ENCODE measurements at regions not wholly inside any gene's neighbourhood (a gene's known extent, or its start where the extent isn't known, plus 50 kb on each side); places are given as distances from the start of the nearest gene placed in this dataset.

DNA sequence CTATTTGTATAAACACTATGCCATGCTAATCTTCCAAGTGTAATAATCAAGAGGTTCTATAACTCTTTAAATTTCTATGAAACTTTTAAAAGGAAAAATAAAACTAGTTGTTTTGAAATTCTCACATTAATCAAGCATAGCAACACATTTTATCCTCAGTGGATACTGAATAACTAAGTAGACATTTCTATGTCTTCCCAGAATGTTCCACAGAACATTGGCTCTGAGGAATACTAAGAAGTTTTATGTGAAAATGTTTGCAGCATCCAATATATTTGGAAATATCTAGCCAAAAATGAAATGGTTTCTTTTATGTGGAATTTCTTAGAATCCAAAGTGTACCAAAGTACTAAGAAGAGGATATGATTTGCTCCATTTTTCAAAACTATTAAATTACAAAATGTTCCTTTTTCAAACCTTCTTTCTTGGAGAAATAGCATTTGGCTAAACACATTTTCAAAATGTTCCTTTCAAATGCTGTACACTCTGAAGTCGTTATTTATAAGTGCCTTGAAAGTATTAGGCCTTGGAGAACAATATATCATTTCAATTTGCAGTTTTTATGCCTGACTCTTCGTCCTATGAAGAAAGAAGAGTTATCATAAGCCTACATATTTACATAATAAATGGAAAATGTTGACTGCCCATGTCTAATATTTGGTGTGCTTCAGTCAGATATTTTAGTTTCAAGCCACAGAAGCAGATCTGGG lies 175.6 kb upstream of the COX7C start:
- no peaks in the 10 kb centered on the region for H3K9me3 ChIP-seq (ENCODE audit: insufficient read depth, low read depth)
- no TSS peak for BruUV-seq (replicated peaks)
- no peaks in the 10 kb centered on the region for H3K36me3 ChIP-seq (ENCODE audit: low read depth)
- intact Hi-C loops (cut with micrococcal nuclease; ENCODE audit: unreplicated experiment) = no loop called here
- H3K4me1 ChIP-seq (replicated peaks; ENCODE audit: insufficient read depth) = no peaks in the 10 kb centered on the region
- no peaks in the 10 kb centered on the region for H3F3A ChIP-seq (ENCODE audit: insufficient read depth, low read depth)
- TF ChIP-seq, protein P1, sequence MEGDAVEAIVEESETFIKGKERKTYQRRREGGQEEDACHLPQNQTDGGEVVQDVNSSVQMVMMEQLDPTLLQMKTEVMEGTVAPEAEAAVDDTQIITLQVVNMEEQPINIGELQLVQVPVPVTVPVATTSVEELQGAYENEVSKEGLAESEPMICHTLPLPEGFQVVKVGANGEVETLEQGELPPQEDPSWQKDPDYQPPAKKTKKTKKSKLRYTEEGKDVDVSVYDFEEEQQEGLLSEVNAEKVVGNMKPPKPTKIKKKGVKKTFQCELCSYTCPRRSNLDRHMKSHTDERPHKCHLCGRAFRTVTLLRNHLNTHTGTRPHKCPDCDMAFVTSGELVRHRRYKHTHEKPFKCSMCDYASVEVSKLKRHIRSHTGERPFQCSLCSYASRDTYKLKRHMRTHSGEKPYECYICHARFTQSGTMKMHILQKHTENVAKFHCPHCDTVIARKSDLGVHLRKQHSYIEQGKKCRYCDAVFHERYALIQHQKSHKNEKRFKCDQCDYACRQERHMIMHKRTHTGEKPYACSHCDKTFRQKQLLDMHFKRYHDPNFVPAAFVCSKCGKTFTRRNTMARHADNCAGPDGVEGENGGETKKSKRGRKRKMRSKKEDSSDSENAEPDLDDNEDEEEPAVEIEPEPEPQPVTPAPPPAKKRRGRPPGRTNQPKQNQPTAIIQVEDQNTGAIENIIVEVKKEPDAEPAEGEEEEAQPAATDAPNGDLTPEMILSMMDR (conservative IDR thresholded peaks at IDR 0.05) = no peak
- TF ChIP-seq EZH2 (IDR thresholded peaks at IDR 0.05; ENCODE audit: low read depth) = no peak
- no peaks in the 10 kb centered on the region for H3K27me3 ChIP-seq (ENCODE audit: insufficient read depth, low read depth)
- H3K4me2 ChIP-seq = no peak overlapping the region
- no peaks in the 10 kb centered on the region for H4K20me1 ChIP-seq (ENCODE audit: insufficient read depth)
- no peak overlapping the region for H3K4me3 ChIP-seq
- H3K9me2 ChIP-seq (ENCODE audit: insufficient read depth) = no peaks in the 10 kb centered on the region; the same call in 1 of the 2 replicates
- H3K27ac ChIP-seq = no peak overlapping the region
- ChIA-PET CTCF (no interaction called here), POLR2A (ENCODE audit: unreplicated experiment) (no interaction called here)
- no peak for DNase-seq
- no peaks in the 10 kb centered on the region for H3K79me2 ChIP-seq (ENCODE audit: low read depth)
- no peak overlapping the region for H2AFZ ChIP-seq

DNA sequence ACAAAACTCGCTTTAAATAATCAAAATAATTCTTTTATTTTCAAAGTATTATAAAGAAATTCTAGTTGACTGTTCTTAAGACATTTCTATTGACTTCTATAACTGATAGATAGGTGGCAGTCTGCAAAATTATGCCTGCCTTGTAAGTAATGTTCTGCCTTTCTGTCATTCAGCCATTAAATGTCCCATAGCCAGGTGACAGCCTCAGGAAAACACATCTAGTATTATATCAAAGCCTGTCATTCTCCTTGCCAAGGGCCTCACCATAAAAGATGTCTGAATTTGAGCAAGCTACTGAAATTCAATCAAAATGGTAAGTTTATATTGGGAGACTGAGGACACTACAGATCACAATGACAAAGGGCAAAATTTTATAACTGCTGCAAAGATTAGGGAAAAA lies 170.4 kb upstream of the COX7C start:
- intact Hi-C loops (cut with micrococcal nuclease; ENCODE audit: unreplicated experiment) = no loop called here
- no peaks in the 10 kb centered on the region for H4K20me1 ChIP-seq (ENCODE audit: insufficient read depth)
- no peaks in the 10 kb centered on the region for H3F3A ChIP-seq (ENCODE audit: insufficient read depth, low read depth)
- no TSS peak for BruUV-seq (replicated peaks)
- no peaks in the 10 kb centered on the region; the same call in 1 of the 2 replicates for H3K9me2 ChIP-seq (ENCODE audit: insufficient read depth)
- no peak overlapping the region for H2AFZ ChIP-seq
- ChIA-PET CTCF (no interaction called here), POLR2A (ENCODE audit: unreplicated experiment) (no interaction called here)
- H3K4me2 ChIP-seq = no peak overlapping the region
- TF ChIP-seq, protein P1 (conservative IDR thresholded peaks at IDR 0.05) = no peak
- TF ChIP-seq EZH2 (IDR thresholded peaks at IDR 0.05; ENCODE audit: low read depth) = no peak
- H3K4me3 ChIP-seq = no peak overlapping the region
- no peaks in the 10 kb centered on the region for H3K4me1 ChIP-seq (replicated peaks; ENCODE audit: insufficient read depth)
- H3K79me2 ChIP-seq (ENCODE audit: low read depth) = no peaks in the 10 kb centered on the region
- H3K9me3 ChIP-seq (ENCODE audit: insufficient read depth, low read depth) = no peaks in the 10 kb centered on the region
- no peaks in the 10 kb centered on the region for H3K27me3 ChIP-seq (ENCODE audit: insufficient read depth, low read depth)
- DNase-seq = no peak
- no peak overlapping the region for H3K27ac ChIP-seq
- no peaks in the 10 kb centered on the region for H3K36me3 ChIP-seq (ENCODE audit: low read depth)

DNA sequence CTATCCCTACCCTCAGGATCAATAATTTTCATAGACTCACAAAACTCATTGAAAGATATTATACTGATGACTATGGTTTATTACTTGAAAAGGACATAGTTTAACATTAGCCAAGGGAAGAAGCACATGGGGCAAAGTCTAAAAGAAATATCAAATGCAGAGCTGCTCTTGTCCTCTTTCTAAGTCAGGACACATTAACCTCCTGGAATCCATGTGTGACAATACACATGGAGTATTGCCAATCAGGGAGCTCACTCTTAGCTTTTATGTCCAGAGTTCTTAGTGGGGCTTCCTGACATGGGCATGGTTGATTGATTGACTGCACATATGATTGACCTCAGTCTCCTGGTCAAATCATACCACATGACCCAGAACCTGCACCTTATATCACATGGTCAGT lies 165.5 kb upstream of the COX7C start:
- DNase-seq = no peak
- no peaks in the 10 kb centered on the region for H3K4me1 ChIP-seq (replicated peaks; ENCODE audit: insufficient read depth)
- ChIA-PET CTCF (no interaction called here), POLR2A (ENCODE audit: unreplicated experiment) (no interaction called here)
- no peaks in the 10 kb centered on the region for H3K27me3 ChIP-seq (ENCODE audit: insufficient read depth, low read depth)
- no peak overlapping the region for H3K4me2 ChIP-seq
- TF ChIP-seq, protein P1 (conservative IDR thresholded peaks at IDR 0.05) = no peak
- TF ChIP-seq EZH2 (IDR thresholded peaks at IDR 0.05; ENCODE audit: low read depth) = no peak
- no peaks in the 10 kb centered on the region for H3K36me3 ChIP-seq (ENCODE audit: low read depth)
- no peaks in the 10 kb centered on the region for H3K9me3 ChIP-seq (ENCODE audit: insufficient read depth, low read depth)
- BruUV-seq (replicated peaks) = no TSS peak
- no peak overlapping the region for H2AFZ ChIP-seq
- H3K4me3 ChIP-seq = no peak overlapping the region
- intact Hi-C loops (cut with micrococcal nuclease; ENCODE audit: unreplicated experiment) = no loop called here
- H3K79me2 ChIP-seq (ENCODE audit: low read depth) = no peaks in the 10 kb centered on the region
- H3K9me2 ChIP-seq (ENCODE audit: insufficient read depth) = no peaks in the 10 kb centered on the region
- no peak overlapping the region for H3K27ac ChIP-seq
- H4K20me1 ChIP-seq (ENCODE audit: insufficient read depth) = no peaks in the 10 kb centered on the region
- H3F3A ChIP-seq (ENCODE audit: insufficient read depth, low read depth) = no peaks in the 10 kb centered on the region
